ENCODE measurements at regions not wholly inside any gene's neighbourhood (a gene's known extent, or its start where the extent isn't known, plus 50 kb on each side); places are given as distances from the start of the nearest gene placed in this dataset.

DNA sequence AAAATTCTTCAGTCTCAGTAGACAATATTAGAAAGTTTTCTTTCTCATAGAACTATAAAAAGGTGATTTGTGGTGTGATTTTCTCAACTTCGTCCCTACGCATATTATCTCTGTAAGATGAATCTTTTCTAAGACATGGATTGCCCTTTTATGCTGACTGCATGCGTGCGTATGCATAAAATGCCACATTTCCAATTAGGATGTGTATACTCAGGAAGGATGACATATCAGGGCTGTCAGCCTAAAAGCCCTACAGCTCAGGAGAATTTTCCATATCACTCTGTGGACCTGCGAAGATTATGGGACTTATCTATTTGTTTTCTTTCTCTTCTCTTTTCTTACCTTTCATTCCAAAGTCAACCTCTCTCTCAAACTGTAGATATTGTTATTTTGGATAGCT is 166.5 kb upstream of the GPC6 start:
- H3K4me1 Mint-ChIP-seq = peaks cover 9% of the 10 kb centered on the region
- no peak overlapping the region for H3K27ac Mint-ChIP-seq
- TF ChIP-seq, protein P1, sequence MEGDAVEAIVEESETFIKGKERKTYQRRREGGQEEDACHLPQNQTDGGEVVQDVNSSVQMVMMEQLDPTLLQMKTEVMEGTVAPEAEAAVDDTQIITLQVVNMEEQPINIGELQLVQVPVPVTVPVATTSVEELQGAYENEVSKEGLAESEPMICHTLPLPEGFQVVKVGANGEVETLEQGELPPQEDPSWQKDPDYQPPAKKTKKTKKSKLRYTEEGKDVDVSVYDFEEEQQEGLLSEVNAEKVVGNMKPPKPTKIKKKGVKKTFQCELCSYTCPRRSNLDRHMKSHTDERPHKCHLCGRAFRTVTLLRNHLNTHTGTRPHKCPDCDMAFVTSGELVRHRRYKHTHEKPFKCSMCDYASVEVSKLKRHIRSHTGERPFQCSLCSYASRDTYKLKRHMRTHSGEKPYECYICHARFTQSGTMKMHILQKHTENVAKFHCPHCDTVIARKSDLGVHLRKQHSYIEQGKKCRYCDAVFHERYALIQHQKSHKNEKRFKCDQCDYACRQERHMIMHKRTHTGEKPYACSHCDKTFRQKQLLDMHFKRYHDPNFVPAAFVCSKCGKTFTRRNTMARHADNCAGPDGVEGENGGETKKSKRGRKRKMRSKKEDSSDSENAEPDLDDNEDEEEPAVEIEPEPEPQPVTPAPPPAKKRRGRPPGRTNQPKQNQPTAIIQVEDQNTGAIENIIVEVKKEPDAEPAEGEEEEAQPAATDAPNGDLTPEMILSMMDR (IDR thresholded peaks at IDR 0.05; ENCODE audit: unreplicated experiment) = no peak
- no peaks in the 10 kb centered on the region for H3K36me3 Mint-ChIP-seq
- H3K9me3 Mint-ChIP-seq = peaks cover 4% of the 10 kb centered on the region
- no peaks in the 10 kb centered on the region for H3K27me3 Mint-ChIP-seq (ENCODE audit: low read depth)
- H3K4me3 Mint-ChIP-seq = no peak overlapping the region
- DNase-seq (ENCODE audit: low spot score in 2 of 2, unreplicated experiment in 2 of 2) = no peak

DNA sequence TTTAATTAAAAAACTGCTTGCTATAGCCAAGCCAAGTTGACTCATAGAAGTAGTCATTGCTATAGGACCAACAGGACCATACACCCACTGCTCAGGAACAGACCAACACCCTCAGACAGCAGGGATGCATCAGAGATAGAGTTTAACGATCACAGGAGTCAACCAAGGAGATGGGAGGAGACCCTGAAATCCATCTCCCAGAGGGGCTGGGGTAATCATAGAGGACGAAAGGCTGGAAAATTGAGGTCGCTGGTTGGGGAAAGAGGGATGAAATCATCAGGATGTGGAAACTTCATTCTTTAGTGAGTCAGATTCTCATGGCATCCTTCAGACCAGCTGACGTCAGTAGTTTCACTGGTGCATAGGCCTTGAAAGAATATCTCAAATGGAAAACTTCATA is 160.4 kb upstream of the GPC6 start:
- Mint-ChIP-seq H3K27me3 (ENCODE audit: low read depth) (no peaks in the 10 kb centered on the region), H3K4me3 (no peak overlapping the region), H3K36me3 (no peaks in the 10 kb centered on the region), H3K9me3 (peaks cover 4% of the 10 kb centered on the region), H3K27ac (no peak overlapping the region), H3K4me1 (peaks cover 3% of the 10 kb centered on the region)
- no peak for DNase-seq (ENCODE audit: low spot score in 2 of 2, unreplicated experiment in 2 of 2)
- TF ChIP-seq, protein P1 (IDR thresholded peaks at IDR 0.05; ENCODE audit: unreplicated experiment) = no peak

DNA sequence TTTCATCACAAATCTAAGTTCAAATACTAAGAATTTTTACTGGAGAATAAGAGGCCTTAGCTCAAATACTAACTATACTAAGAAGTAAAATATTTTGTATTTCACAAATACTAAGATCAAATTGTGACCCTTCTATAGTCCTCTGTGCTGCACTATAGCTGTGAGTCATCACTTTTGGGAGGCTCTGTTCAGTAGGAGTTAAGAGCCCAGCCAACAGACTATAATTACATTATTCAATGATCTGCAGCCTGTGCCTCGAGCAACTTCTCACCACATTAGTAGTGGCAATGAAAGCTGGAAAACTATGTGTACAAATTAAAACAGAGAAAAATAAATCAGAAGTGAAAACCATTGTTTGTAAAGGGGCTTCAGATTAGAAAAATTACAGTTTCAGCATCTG is 147.3 kb upstream of the GPC6 start:
- no peak for DNase-seq (ENCODE audit: low spot score in 2 of 2, unreplicated experiment in 2 of 2)
- no peaks in the 10 kb centered on the region for H3K27me3 Mint-ChIP-seq (ENCODE audit: low read depth)
- no peak overlapping the region for H3K4me3 Mint-ChIP-seq
- H3K27ac Mint-ChIP-seq = no peak overlapping the region
- peaks cover 15% of the 10 kb centered on the region for H3K4me1 Mint-ChIP-seq
- H3K36me3 Mint-ChIP-seq = no peaks in the 10 kb centered on the region
- no peaks in the 10 kb centered on the region for H3K9me3 Mint-ChIP-seq
- TF ChIP-seq, protein P1 (IDR thresholded peaks at IDR 0.05; ENCODE audit: unreplicated experiment) = no peak

DNA sequence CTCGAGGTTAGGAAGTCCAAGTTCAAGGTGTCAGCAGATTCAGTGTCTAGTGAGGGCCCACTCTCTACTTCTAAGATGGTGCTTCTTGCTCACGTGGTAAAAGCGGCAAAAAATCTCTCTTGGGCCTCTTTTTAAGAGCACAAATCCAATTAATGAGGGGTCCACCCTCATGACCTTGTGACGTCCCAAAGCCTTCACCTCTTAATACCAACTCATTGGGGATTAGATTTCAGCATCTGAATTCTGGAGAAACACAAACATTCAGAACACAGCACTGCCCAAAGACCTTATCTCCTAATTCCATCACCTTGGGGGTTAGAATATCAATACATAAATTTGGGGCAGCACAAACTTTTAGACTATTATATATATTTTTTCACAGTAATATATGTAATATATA is 146.4 kb upstream of the GPC6 start:
- no peaks in the 10 kb centered on the region for H3K27me3 Mint-ChIP-seq (ENCODE audit: low read depth)
- no peak overlapping the region for H3K4me3 Mint-ChIP-seq
- no peak overlapping the region for H3K27ac Mint-ChIP-seq
- peaks cover 15% of the 10 kb centered on the region for H3K4me1 Mint-ChIP-seq
- DNase-seq (ENCODE audit: low spot score in 2 of 2, unreplicated experiment in 2 of 2) = no peak
- H3K9me3 Mint-ChIP-seq = no peaks in the 10 kb centered on the region
- H3K36me3 Mint-ChIP-seq = no peaks in the 10 kb centered on the region
- TF ChIP-seq, protein P1 (IDR thresholded peaks at IDR 0.05; ENCODE audit: unreplicated experiment) = no peak

DNA sequence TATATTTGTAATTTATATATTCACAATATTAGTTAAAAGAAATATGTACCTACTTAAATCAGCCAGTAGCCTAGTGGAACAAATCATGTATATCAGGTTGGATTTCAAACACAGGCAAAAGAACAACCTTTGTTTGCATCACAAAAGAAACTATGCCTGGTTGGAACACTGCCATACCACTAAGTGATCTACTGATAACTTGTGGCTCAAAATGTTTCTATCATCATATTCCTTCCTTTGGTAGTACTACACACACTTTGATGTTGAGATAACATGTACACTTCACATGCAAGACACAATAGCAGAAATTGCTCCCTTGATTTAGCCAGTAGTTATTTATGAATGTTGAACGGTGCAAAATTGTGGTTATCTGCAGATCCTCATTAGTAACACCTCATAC is 146.0 kb upstream of the GPC6 start:
- Mint-ChIP-seq H3K4me3 (no peak overlapping the region), H3K36me3 (no peaks in the 10 kb centered on the region), H3K27ac (no peak overlapping the region), H3K4me1 (peaks cover 15% of the 10 kb centered on the region), H3K27me3 (ENCODE audit: low read depth) (no peaks in the 10 kb centered on the region), H3K9me3 (peaks cover 4% of the 10 kb centered on the region)
- no peak for DNase-seq (ENCODE audit: low spot score in 2 of 2, unreplicated experiment in 2 of 2)
- TF ChIP-seq, protein P1 (IDR thresholded peaks at IDR 0.05; ENCODE audit: unreplicated experiment) = no peak

DNA sequence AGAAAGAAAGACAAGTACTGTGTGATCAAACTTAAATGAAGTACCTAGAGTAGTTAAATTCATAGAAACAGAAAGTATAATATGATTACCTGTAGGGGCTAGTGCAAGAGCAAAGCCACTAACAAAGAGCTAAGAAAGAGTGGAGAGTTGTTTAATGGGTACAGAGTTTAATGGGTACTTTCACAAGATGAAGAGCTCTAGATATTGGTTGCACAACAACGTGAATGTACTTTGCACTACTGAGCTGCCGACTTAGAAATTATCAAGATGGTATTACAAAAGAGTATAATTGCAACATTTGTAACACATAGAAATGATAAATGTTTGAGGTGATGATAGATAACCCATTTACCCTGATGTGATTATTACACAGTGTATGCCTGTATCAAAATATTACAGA is 140.3 kb upstream of the GPC6 start:
- H3K36me3 Mint-ChIP-seq = no peaks in the 10 kb centered on the region
- no peak for DNase-seq (ENCODE audit: low spot score in 2 of 2, unreplicated experiment in 2 of 2)
- peaks cover 27% of the 10 kb centered on the region for H3K9me3 Mint-ChIP-seq
- peaks cover 5% of the 10 kb centered on the region for H3K4me1 Mint-ChIP-seq
- H3K27ac Mint-ChIP-seq = no peak overlapping the region
- TF ChIP-seq, protein P1 (IDR thresholded peaks at IDR 0.05; ENCODE audit: unreplicated experiment) = no peak
- H3K27me3 Mint-ChIP-seq (ENCODE audit: low read depth) = peaks cover 25% of the 10 kb centered on the region
- no peak overlapping the region for H3K4me3 Mint-ChIP-seq

Data from mesothelial cell of epicardium (in vitro differentiated cells).